IMR-90 (cell line): ENCODE measurements at regions not wholly inside any gene's neighbourhood (a gene's known extent, or its start where the extent isn't known, plus 50 kb on each side); places are given as distances from the start of the nearest gene placed in this dataset.

Experiments
- ATAC-seq: fragments of 200-7000 bp; cut with Tn5 transposase; 2 replicates; pipeline ENCODE4 v1.9.1; 2020; ENCODE audit warnings: low read depth, mild to moderate bottlenecking, moderate library complexity
- BruUV-seq: library from RNA; stranded (reverse); fragments of 400-500 nt; replicated peaks from 2 replicates; lab custom pipeline; 2021; lab: Mats Ljungman, UMichigan
- CTCF ChIA-PET: fragments of 300-600 bp; formaldehyde crosslinking; extraction: SDS; loops from one replicate; lab custom pipeline; 2021; ENCODE audit warnings: antibody characterized with exemption; lab: Yijun Ruan, JAX
- POLR2A ChIA-PET: fragments of 300-600 bp; sonication (Branson Sonifier 250); formaldehyde crosslinking; loops from one replicate; lab custom pipeline; 2022; ENCODE audit warnings: antibody characterized with exemption; ENCODE audit not compliant: unreplicated experiment; lab: Charles Lee
- DNase-seq: peaks from one replicate; pipeline ENCODE4 v3.0.0; 2013
- H2AFZ ChIP-seq: replicated peaks from 2 replicates; pipeline ENCODE3; 2013; ENCODE audit warnings: low read length, mild to moderate bottlenecking; ENCODE audit not compliant: poor library complexity
- H2AK5ac ChIP-seq: 2 replicates; pipeline ENCODE4 v1.6.1; 2013; ENCODE audit warnings: low read depth, low read length, inconsistent platforms
- H2AK9ac ChIP-seq: replicated peaks from 2 replicates; pipeline ENCODE3; 2013; ENCODE audit warnings: mild to moderate bottlenecking, low read depth, low read length, moderate library complexity; ENCODE audit not compliant: poor library complexity
- H2BK120ac ChIP-seq: 2 replicates; pipeline ENCODE4 v1.6.1; 2013; ENCODE audit warnings: low read depth, low read length, inconsistent platforms
- H2BK15ac ChIP-seq: 3 replicates; pipeline ENCODE4 v1.6.1; 2013; ENCODE audit warnings: low read depth, low read length, inconsistent platforms
- H2BK20ac ChIP-seq: 2 replicates; pipeline ENCODE4 v1.6.1; 2013; ENCODE audit warnings: low read depth, mild to moderate bottlenecking, inconsistent platforms, low read length, moderate library complexity
- H2BK5ac ChIP-seq: 2 replicates; pipeline ENCODE4 v1.6.1; 2013; ENCODE audit warnings: mild to moderate bottlenecking, low read depth, low read length, inconsistent platforms; ENCODE audit not compliant: poor library complexity, severe bottlenecking
- H3K14ac ChIP-seq: replicated peaks from 2 replicates; pipeline ENCODE4 v1.6.1; 2013; ENCODE audit warnings: low read depth, low read length, inconsistent platforms
- H3K18ac ChIP-seq: 2 replicates; pipeline ENCODE4 v1.6.1; 2013; ENCODE audit warnings: low read depth, low read length, control low read depth
- H3K23ac ChIP-seq: 2 replicates; pipeline ENCODE4 v1.6.1; 2013; ENCODE audit warnings: low read depth, low read length, inconsistent platforms
- H3K27ac ChIP-seq: 2 replicates; pipeline ENCODE4 v1.5.1; 2013; ENCODE audit warnings: mild to moderate bottlenecking, control low read depth, low read length; ENCODE audit not compliant: insufficient read depth
- H3K27me3 ChIP-seq: 2 replicates; pipeline ENCODE4 v1.6.1; 2013; ENCODE audit warnings: low read length; ENCODE audit not compliant: control insufficient read depth, insufficient read depth
- H3K36me3 ChIP-seq: 2 replicates; pipeline ENCODE4 v1.6.1; 2013; ENCODE audit warnings: low read length, mixed read lengths; ENCODE audit not compliant: control insufficient read depth, insufficient read depth
- H3K4ac ChIP-seq: 2 replicates; pipeline ENCODE4 v1.6.1; 2013; ENCODE audit warnings: low read depth, low read length, inconsistent platforms
- H3K4me1 ChIP-seq: 2 replicates; pipeline ENCODE4 v1.6.1; 2013; ENCODE audit warnings: low read length, mixed read lengths; ENCODE audit not compliant: control insufficient read depth, insufficient read depth
- H3K4me2 ChIP-seq: 2 replicates; pipeline ENCODE4 v1.6.1; 2013; ENCODE audit warnings: low read depth, mild to moderate bottlenecking, control low read depth, low read length, moderate library complexity
- H3K4me3 ChIP-seq: 2 replicates; pipeline ENCODE4 v1.5.1; 2013; ENCODE audit warnings: low read depth, mild to moderate bottlenecking, control low read depth, low read length, moderate library complexity; ENCODE audit not compliant: insufficient read depth
- H3K56ac ChIP-seq: 2 replicates; pipeline ENCODE4 v1.6.1; 2013; ENCODE audit warnings: low read length, inconsistent platforms; ENCODE audit not compliant: insufficient read depth; ENCODE audit errors: extremely low read depth
- H3K79me1 ChIP-seq, 2 experiments: 2 replicates each; pipeline ENCODE4 v1.6.1; 2013; ENCODE audit warnings: low read length in 2 of 2, inconsistent platforms in 1 of 2, low read depth in 1 of 2
- H3K9ac ChIP-seq: 2 replicates; pipeline ENCODE4 v1.6.1; 2013; ENCODE audit warnings: low read depth, low read length, control low read depth
- H3K9me1 ChIP-seq: 2 replicates; pipeline ENCODE4 v1.6.1; 2013; ENCODE audit warnings: low read length, inconsistent platforms; ENCODE audit not compliant: insufficient read depth
- H3K9me3 ChIP-seq: 2 replicates; pipeline ENCODE4 v1.6.1; 2013; ENCODE audit warnings: low read length; ENCODE audit not compliant: control insufficient read depth, insufficient read depth
- H4K20me1 ChIP-seq: 2 replicates; pipeline ENCODE4 v1.6.1; 2013; ENCODE audit warnings: low read length, inconsistent platforms; ENCODE audit not compliant: insufficient read depth
- H4K5ac ChIP-seq: 2 replicates; pipeline ENCODE4 v1.6.1; 2013; ENCODE audit warnings: mild to moderate bottlenecking, low read depth, low read length, control low read depth
- H4K8ac ChIP-seq, 2 experiments: 2 replicates each; pipeline ENCODE4 v1.6.1; 2013; ENCODE audit warnings: low read depth in 2 of 2, low read length in 2 of 2, control low read depth in 1 of 2, inconsistent platforms in 1 of 2
- H4K91ac ChIP-seq: 2 replicates; pipeline ENCODE4 v1.6.1; 2013; ENCODE audit warnings: low read depth, low read length, inconsistent platforms; ENCODE audit not compliant: insufficient read depth
- FOS ChIP-seq: fragments of 150-350 bp; IDR thresholded peaks from 2 replicates; pipeline ENCODE4 v1.6.1; 2016; ENCODE audit warnings: low read depth, low read length
- WGBS, 2 experiments: methylation state at CpG; one replicate each; pipeline versions ENCODE4 v1.1.5 to v1.1.7; 2013; ENCODE audit warnings: missing lambda C conversion rate in 2 of 2; ENCODE audit not compliant: insufficient read length in 1 of 2; ENCODE audit errors: extremely low coverage in 2 of 2; 5-methylcytosine and 5-hydroxymethylcytosine counted together
- dilution Hi-C: fragments of 300-500 bp; cut with HindIII; formaldehyde crosslinking; loops from one replicate; pipeline ENCODE4 v1.14.3; 2018; ENCODE audit warnings: low sequenced_read_pairs; ENCODE audit not compliant: unreplicated experiment
- in situ Hi-C: fragments of 300-500 bp; cut with MboI; formaldehyde crosslinking; loops from 3 replicates; pipeline ENCODE4 v1.14.3; 2019; ENCODE audit warnings: low sequenced_read_pairs, inconsistent platforms, mixed read lengths
- intact Hi-C: fragments of 100-400 bp; cut with micrococcal nuclease; formaldehyde crosslinking; loops from 2 replicates; pipeline ENCODE4 v1.10.0; 2022

GRCh38 chr11:116180806-116181600 is 591.8 kb downstream of the BUD13 start:
- no peaks in the 10 kb centered on the region for H3K4me1 ChIP-seq
- POLR2A ChIA-PET, result no interaction called here
- in situ Hi-C loops (no loop called here), dilution Hi-C loops (no loop called here), intact Hi-C loops (no loop called here)
- H3K23ac ChIP-seq, result no peak overlapping the region
- CTCF ChIA-PET, result no interaction called here
- H3K4ac ChIP-seq, result no peak overlapping the region
- H2AK5ac ChIP-seq, result no peak overlapping the region
- H2BK120ac ChIP-seq, result no peak overlapping the region
- no peak overlapping the region for H2AFZ ChIP-seq
- H3K4me3 ChIP-seq, result no peak overlapping the region
- no peak overlapping the region for H2BK15ac ChIP-seq
- no peaks in the 10 kb centered on the region for H4K20me1 ChIP-seq
- H4K8ac ChIP-seq, result no peak overlapping the region
- no peak for DNase-seq
- no peaks in the 10 kb centered on the region for H3K9me1 ChIP-seq
- H3K9me3 ChIP-seq, result no peaks in the 10 kb centered on the region
- no peaks in the 10 kb centered on the region for H3K36me3 ChIP-seq
- no peak overlapping the region for H2BK20ac ChIP-seq
- no TSS peak for BruUV-seq
- no peak overlapping the region for H2BK5ac ChIP-seq
- H3K79me1 ChIP-seq, result no peaks in the 10 kb centered on the region
- no CpG with 5 or more reads among the region's 13 CpGs for WGBS, 2 experiments
- no peak overlapping the region for H3K56ac ChIP-seq
- no peak overlapping the region for H3K18ac ChIP-seq
- H3K14ac ChIP-seq, result no peak overlapping the region
- no peak overlapping the region for H2AK9ac ChIP-seq
- H3K4me2 ChIP-seq, result no peak overlapping the region
- no peak overlapping the region for H4K91ac ChIP-seq
- no peak overlapping the region for H4K5ac ChIP-seq
- no peak overlapping the region for H3K9ac ChIP-seq
- no peak for TF ChIP-seq FOS
- H3K27me3 ChIP-seq, result no peaks in the 10 kb centered on the region; the same call in 1 of the 2 replicates
- no peak overlapping the region for H3K27ac ChIP-seq
- no peak for ATAC-seq
